SKM-1 treated with dmso at 0.1 percent for 144 hours (cell line): ENCODE measurements at regions not wholly inside any gene's neighbourhood (a gene's known extent, or its start where the extent isn't known, plus 50 kb on each side); places are given as distances from the start of the nearest gene placed in this dataset.
"Not testable (repeated sequence)": the region's sequence is repeated elsewhere in the genome, so short reads cannot be mapped to it uniquely, and the experiment has no call there.

ENCODE experiments used
- DNase-seq: peaks from one replicate; lab custom pipeline; 2025; ENCODE audit not compliant: unreplicated experiment; lab: John Stamatoyannopoulos, UW

- no peak for DNase-seq
Measured at GRCh38 chr5:174807471-174807870, 83.1 kb downstream of the MSX2 start.

- DNase-seq = no peak
Measured at GRCh38 chr5:174806729-174807128, 82.3 kb downstream of the MSX2 start.

GRCh38 chr5:174801798-174802197, 77.4 kb downstream of the MSX2 start:
- DNase-seq = no peak

- DNase-seq = no peak
Measured at GRCh38 chr5:174800435-174800834, 76.1 kb downstream of the MSX2 start.

- DNase-seq = no peak
Measured at GRCh38 chr5:174799121-174799520, 74.7 kb downstream of the MSX2 start.

GRCh38 chr5:174798551-174798951, 74.2 kb downstream of the MSX2 start:
- no peak for DNase-seq

- no peak for DNase-seq
Measured at GRCh38 chr5:174796711-174797192, 72.4 kb downstream of the MSX2 start.

- DNase-seq = no peak
Measured at GRCh38 chr5:174794931-174795672, 70.7 kb downstream of the MSX2 start.

- DNase-seq = peak; percentile 24
Measured at GRCh38 chr5:174793684-174794328, 69.4 kb downstream of the MSX2 start.

GRCh38 chr5:174793076-174793475, 68.7 kb downstream of the MSX2 start:
- no peak for DNase-seq

GRCh38 chr5:174792265-174792664, 67.9 kb downstream of the MSX2 start:
- not testable (repeated sequence) for DNase-seq

- DNase-seq = peak; percentile 29
Measured at GRCh38 chr5:174790906-174791305, 66.5 kb downstream of the MSX2 start.

- no peak for DNase-seq
Measured at GRCh38 chr5:174789596-174789995, 65.2 kb downstream of the MSX2 start.

GRCh38 chr5:174785120-174785680, 60.8 kb downstream of the MSX2 start:
- DNase-seq = no peak
